Right lobe of liver (tissue), 4 donors: ENCODE measurements at regions not wholly inside any gene's neighbourhood (a gene's known extent, or its start where the extent isn't known, plus 50 kb on each side); places are given as distances from the start of the nearest gene placed in this dataset.

Source experiments
- POLR2A ChIP-seq: fragments of 450-650 bp; IDR thresholded peaks from one replicate; pipeline ENCODE4 v1.6.1; 2017; ENCODE audit warnings: antibody characterized with exemption, mild to moderate bottlenecking
- TF ChIP-seq, protein P1 (sequence below), 4 donors: fragments of 200-600 bp in 3 of 4; fragments of 450-650 bp in 1 of 4; IDR thresholded peaks; one replicate each; pipeline versions ENCODE4 v1.5.1 to v1.8.0; 2016 to 2022; ENCODE audit warnings: antibody characterized with exemption in 4 of 4, mild to moderate bottlenecking in 2 of 4
- donor health status: DM: no; HTN: no; CAD: no.
- donor health status: DM: no; HTN: no; CAD: no.
- donor health status: DM: no; HTN: yes; CAD: no.

DNA sequence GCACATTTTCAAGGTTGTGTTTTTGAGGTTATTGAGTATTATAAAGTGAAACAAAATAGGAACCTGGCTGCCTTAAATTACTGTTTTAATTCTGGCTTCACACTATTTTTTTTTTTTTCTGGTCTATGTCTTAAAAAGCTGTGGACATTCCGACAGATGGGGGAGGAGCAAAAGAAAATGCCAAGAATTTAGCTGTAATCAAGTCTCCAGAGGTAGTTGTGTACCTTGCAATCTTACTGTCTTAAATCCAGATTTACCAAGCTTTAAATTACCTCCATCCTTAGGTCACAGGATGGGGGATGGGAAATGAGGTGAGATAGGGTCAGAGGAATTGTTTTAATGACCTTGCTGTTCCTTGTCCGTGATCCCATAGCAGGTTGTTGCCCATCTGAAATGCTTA lies 182.8 kb downstream of the UTRN start:
- TF ChIP-seq, protein P1, sequence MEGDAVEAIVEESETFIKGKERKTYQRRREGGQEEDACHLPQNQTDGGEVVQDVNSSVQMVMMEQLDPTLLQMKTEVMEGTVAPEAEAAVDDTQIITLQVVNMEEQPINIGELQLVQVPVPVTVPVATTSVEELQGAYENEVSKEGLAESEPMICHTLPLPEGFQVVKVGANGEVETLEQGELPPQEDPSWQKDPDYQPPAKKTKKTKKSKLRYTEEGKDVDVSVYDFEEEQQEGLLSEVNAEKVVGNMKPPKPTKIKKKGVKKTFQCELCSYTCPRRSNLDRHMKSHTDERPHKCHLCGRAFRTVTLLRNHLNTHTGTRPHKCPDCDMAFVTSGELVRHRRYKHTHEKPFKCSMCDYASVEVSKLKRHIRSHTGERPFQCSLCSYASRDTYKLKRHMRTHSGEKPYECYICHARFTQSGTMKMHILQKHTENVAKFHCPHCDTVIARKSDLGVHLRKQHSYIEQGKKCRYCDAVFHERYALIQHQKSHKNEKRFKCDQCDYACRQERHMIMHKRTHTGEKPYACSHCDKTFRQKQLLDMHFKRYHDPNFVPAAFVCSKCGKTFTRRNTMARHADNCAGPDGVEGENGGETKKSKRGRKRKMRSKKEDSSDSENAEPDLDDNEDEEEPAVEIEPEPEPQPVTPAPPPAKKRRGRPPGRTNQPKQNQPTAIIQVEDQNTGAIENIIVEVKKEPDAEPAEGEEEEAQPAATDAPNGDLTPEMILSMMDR (IDR thresholded peaks at IDR 0.05), result no peak
- no peak for TF ChIP-seq POLR2A
